Colonic mucosa (tissue), 4 donors: ENCODE measurements at regions not wholly inside any gene's neighbourhood (a gene's known extent, or its start where the extent isn't known, plus 50 kb on each side); places are given as distances from the start of the nearest gene placed in this dataset.

ENCODE experiments used
- DNase-seq: peaks from one replicate; pipeline ENCODE4 v3.0.0-alpha.2; 2020
- H3K27ac ChIP-seq: fragments of 200-600 bp; one replicate; pipeline ENCODE4 v1.8.0; 2021
- H3K27me3 ChIP-seq: fragments of 200-600 bp; one replicate; pipeline ENCODE4 v1.8.0; 2021
- H3K36me3 ChIP-seq: fragments of 200-600 bp; one replicate; pipeline ENCODE4 v1.8.0; 2021
- H3K4me1 ChIP-seq: fragments of 200-600 bp; one replicate; pipeline ENCODE4 v1.8.0; 2021; ENCODE audit warnings: mild to moderate bottlenecking
- H3K4me3 ChIP-seq: fragments of 200-600 bp; one replicate; pipeline ENCODE4 v1.8.0; 2021
- H3K9ac ChIP-seq, 2 donors: one replicate each; pipeline ENCODE4 v1.7.0; 2013; ENCODE audit warnings: control low read depth in 2 of 2, low read depth in 2 of 2, low read length in 2 of 2
- H3K9me3 ChIP-seq: fragments of 200-600 bp; one replicate; pipeline ENCODE4 v1.8.0; 2021
- CTCF ChIP-seq: fragments of 200-600 bp; IDR thresholded peaks from one replicate; pipeline ENCODE4 v1.8.0; 2022; ENCODE audit warnings: antibody characterized with exemption, mild to moderate bottlenecking
- intact Hi-C: fragments of 100-400 bp; cut with DNase I; formaldehyde crosslinking; loops from one replicate; pipeline ENCODE4 v1.14.1; 2022
- donor health status: healthy.
- donor health status: DM: no; HTN: no; CAD: no.
- donor health status: DM: no; HTN: no; CAD: no.

GRCh38 chr1:218900615-218901014 lies 273.1 kb upstream of the LYPLAL1 start:
- no peaks in the 10 kb centered on the region for H3K9me3 ChIP-seq
- no peak overlapping the region for H3K9ac ChIP-seq
- H3K27me3 ChIP-seq: no peaks in the 10 kb centered on the region

GRCh38 chr1:218904416-218904815 lies 269.3 kb upstream of the LYPLAL1 start:
- TF ChIP-seq CTCF: no peak
- DNase-seq: no peak
- no peaks in the 10 kb centered on the region for H3K9me3 ChIP-seq
- H3K27ac ChIP-seq: no peak overlapping the region
- H3K36me3 ChIP-seq: no peaks in the 10 kb centered on the region
- H3K27me3 ChIP-seq: no peaks in the 10 kb centered on the region
- no peak overlapping the region for H3K4me3 ChIP-seq
- intact Hi-C loops: no loop called here
- H3K4me1 ChIP-seq: no peaks in the 10 kb centered on the region
- no peak overlapping the region for H3K9ac ChIP-seq

More at GRCh38 chr1:218900615-218901014, 273.1 kb upstream of the LYPLAL1 start:
- H3K4me3 ChIP-seq: no peak overlapping the region
- intact Hi-C loops: no loop called here
- H3K4me1 ChIP-seq: no peaks in the 10 kb centered on the region
- H3K27ac ChIP-seq: no peak overlapping the region
- H3K36me3 ChIP-seq: no peaks in the 10 kb centered on the region
- DNase-seq: no peak
- no peak for TF ChIP-seq CTCF

DNA sequence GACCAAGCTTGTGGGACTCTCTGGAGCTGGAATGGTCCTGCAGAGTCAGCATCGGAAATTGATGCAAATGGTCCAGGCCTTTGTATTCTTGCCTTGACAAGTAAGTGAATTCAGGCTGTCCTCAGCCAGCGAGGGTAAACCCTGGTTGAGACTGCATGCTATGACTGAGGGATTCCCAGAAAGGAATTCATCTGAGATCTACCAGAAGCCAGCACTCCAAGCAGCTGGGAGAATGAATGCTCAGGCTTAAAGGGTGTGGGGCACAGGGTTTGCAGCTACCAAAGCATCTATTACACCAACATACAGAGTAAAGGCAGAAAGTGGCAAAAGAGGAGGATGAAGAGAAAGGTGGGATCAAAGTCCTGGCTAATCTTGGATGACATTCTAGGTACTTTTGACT lies 257.0 kb upstream of the LYPLAL1 start:
- Histone ChIP-seq H3K9ac (no peak overlapping the region), H3K4me3 (no peak overlapping the region), H3K4me1 (no peaks in the 10 kb centered on the region), H3K27ac (no peak overlapping the region), H3K36me3 (no peaks in the 10 kb centered on the region), H3K27me3 (no peaks in the 10 kb centered on the region), H3K9me3 (no peaks in the 10 kb centered on the region)
- no peak for DNase-seq
- intact Hi-C loops: no loop called here
- TF ChIP-seq CTCF: no peak

DNA sequence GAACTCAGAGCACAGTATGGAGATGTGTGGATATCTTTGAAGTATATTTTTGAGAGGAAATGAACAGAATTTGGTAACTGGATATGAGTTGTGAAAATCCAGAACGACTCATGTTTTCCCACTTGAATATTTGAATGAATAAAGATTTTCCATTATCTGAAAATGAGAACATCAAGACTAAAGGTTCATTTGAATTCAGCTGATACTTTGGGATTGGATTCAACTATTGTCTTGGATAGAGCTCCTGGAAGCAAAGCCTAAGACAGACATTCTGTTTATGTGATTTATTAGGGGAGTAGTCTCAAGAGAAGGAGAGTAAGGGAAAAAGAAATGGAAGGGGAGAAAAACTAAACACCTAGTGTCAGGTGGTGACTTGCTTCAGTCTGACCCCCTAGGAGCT lies 256.0 kb upstream of the LYPLAL1 start:
- no peaks in the 10 kb centered on the region for H3K9me3 ChIP-seq
- no peak for TF ChIP-seq CTCF
- no peaks in the 10 kb centered on the region for H3K4me1 ChIP-seq
- H3K27ac ChIP-seq: no peak overlapping the region
- no peaks in the 10 kb centered on the region for H3K36me3 ChIP-seq
- H3K4me3 ChIP-seq: no peak overlapping the region
- intact Hi-C loops: no loop called here
- no peaks in the 10 kb centered on the region for H3K27me3 ChIP-seq
- no peak overlapping the region for H3K9ac ChIP-seq
- DNase-seq: no peak

DNA sequence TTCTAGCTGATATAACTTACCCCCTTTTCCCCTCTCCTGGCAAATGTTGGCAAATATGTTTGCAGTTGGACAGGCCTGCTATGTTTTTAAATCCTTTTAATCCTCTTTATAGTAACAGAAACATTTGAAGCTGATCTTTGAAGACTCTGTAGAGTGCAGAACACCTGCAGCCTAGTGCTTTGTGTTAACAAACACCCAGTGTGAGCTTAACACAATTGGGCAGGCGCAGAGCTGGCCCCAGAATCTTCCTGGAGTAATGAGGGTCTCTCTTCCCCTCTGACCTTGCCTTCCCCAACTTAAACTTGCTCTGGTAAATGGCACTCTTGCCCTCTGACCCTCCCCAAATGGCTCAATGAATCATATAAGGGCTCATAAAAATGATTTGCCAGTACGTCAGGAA lies 247.9 kb upstream of the LYPLAL1 start:
- H3K27ac ChIP-seq: no peak overlapping the region
- no peak for TF ChIP-seq CTCF
- intact Hi-C loops: no loop called here
- H3K9ac ChIP-seq: no peak overlapping the region
- no peaks in the 10 kb centered on the region for H3K4me1 ChIP-seq
- no peaks in the 10 kb centered on the region for H3K9me3 ChIP-seq
- no peaks in the 10 kb centered on the region for H3K36me3 ChIP-seq
- no peaks in the 10 kb centered on the region for H3K27me3 ChIP-seq
- H3K4me3 ChIP-seq: no peak overlapping the region
- DNase-seq: no peak

DNA sequence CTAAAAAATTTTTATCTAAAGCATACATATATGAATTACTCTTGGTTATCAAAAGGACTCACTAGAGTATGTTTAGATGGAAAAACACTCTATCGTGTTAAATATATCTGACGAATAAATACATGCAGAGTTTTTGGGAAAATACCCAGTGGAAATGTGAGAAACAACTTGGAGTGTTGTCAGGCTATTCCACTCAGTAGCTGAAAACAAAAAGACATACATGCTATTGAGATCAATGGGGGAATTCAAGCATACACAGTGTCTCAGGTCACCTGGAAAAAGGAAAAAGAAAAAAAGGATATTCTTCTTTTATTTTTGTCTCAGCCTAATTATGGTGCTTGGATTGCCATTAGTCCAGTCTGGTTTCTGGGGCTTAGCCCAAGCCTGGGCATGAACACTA lies 247.0 kb upstream of the LYPLAL1 start:
- H3K36me3 ChIP-seq: no peaks in the 10 kb centered on the region
- H3K9ac ChIP-seq: no peak overlapping the region
- H3K27ac ChIP-seq: no peak overlapping the region
- no peak for DNase-seq
- intact Hi-C loops: no loop called here
- no peaks in the 10 kb centered on the region for H3K4me1 ChIP-seq
- H3K9me3 ChIP-seq: no peaks in the 10 kb centered on the region
- no peak overlapping the region for H3K4me3 ChIP-seq
- TF ChIP-seq CTCF: no peak
- H3K27me3 ChIP-seq: no peaks in the 10 kb centered on the region
